ENCODE measurements at regions not wholly inside any gene's neighbourhood (a gene's known extent, or its start where the extent isn't known, plus 50 kb on each side); places are given as distances from the start of the nearest gene placed in this dataset.
"Not testable (repeated sequence)": the region's sequence is repeated elsewhere in the genome, so short reads cannot be mapped to it uniquely, and the experiment has no call there.

GRCh38 chr7:111653846-111654245 lies 91.6 kb upstream of the IMMP2L start:
- Mint-ChIP-seq H3K9me3 (peaks cover 7% of the 10 kb centered on the region), H3K4me3 (no peak overlapping the region), H3K27ac (ENCODE audit: unreplicated experiment) (no peak overlapping the region), H3K4me1 (no peaks in the 10 kb centered on the region), H3K36me3 (ENCODE audit: low read depth) (peaks cover 5% of the 10 kb centered on the region), H3K27me3 (ENCODE audit: low read depth) (no peaks in the 10 kb centered on the region)
- no peak for DNase-seq (ENCODE audit: low read depth, low spot score)
- no peak for TF ChIP-seq CTCF (conservative IDR thresholded peaks at IDR 0.05)

- Mint-ChIP-seq H3K27me3 (ENCODE audit: low read depth) (no peaks in the 10 kb centered on the region), H3K36me3 (ENCODE audit: low read depth) (peaks cover 5% of the 10 kb centered on the region), H3K4me1 (no peaks in the 10 kb centered on the region), H3K27ac (ENCODE audit: unreplicated experiment) (no peak overlapping the region), H3K4me3 (no peak overlapping the region), H3K9me3 (peaks cover 7% of the 10 kb centered on the region)
- DNase-seq (ENCODE audit: low read depth, low spot score) = no peak
- TF ChIP-seq CTCF (conservative IDR thresholded peaks at IDR 0.05) = no peak
Observed at GRCh38 chr7:111650456-111650999, 88.2 kb upstream of the IMMP2L start.

- Mint-ChIP-seq H3K4me1 (no peaks in the 10 kb centered on the region), H3K36me3 (ENCODE audit: low read depth) (peaks cover 2% of the 10 kb centered on the region), H3K9me3 (peaks cover 3% of the 10 kb centered on the region), H3K27me3 (ENCODE audit: low read depth) (no peaks in the 10 kb centered on the region), H3K27ac (ENCODE audit: unreplicated experiment) (peak overlapping the region; percentile 57), H3K4me3 (no peak overlapping the region)
- TF ChIP-seq CTCF (conservative IDR thresholded peaks at IDR 0.05) = no peak
- no peak for DNase-seq (ENCODE audit: low read depth, low spot score)
Observed at GRCh38 chr7:111647881-111648280, 85.6 kb upstream of the IMMP2L start.

GRCh38 chr7:111644595-111644994 lies 82.3 kb upstream of the IMMP2L start:
- DNase-seq (ENCODE audit: low read depth, low spot score); H3K36me3 Mint-ChIP-seq (ENCODE audit: low read depth); H3K27me3 Mint-ChIP-seq (ENCODE audit: low read depth); H3K4me3 Mint-ChIP-seq; H3K9me3 Mint-ChIP-seq; H3K4me1 Mint-ChIP-seq; H3K27ac Mint-ChIP-seq (ENCODE audit: unreplicated experiment): not testable (repeated sequence)
- peak; percentile 24 for TF ChIP-seq CTCF (conservative IDR thresholded peaks at IDR 0.05)

- Mint-ChIP-seq H3K36me3 (ENCODE audit: low read depth) (peaks cover 2% of the 10 kb centered on the region), H3K27me3 (ENCODE audit: low read depth) (no peaks in the 10 kb centered on the region), H3K27ac (ENCODE audit: unreplicated experiment) (no peak overlapping the region), H3K4me1 (peaks cover 5% of the 10 kb centered on the region), H3K4me3 (no peak overlapping the region), H3K9me3 (no peaks in the 10 kb centered on the region)
- TF ChIP-seq CTCF (conservative IDR thresholded peaks at IDR 0.05) = no peak
- DNase-seq (ENCODE audit: low read depth, low spot score) = no peak
Observed at GRCh38 chr7:111642373-111642772, 80.1 kb upstream of the IMMP2L start.

- H3K4me3 Mint-ChIP-seq = no peak overlapping the region
- no peaks in the 10 kb centered on the region for H3K27me3 Mint-ChIP-seq (ENCODE audit: low read depth)
- no peak for DNase-seq (ENCODE audit: low read depth, low spot score)
- H3K4me1 Mint-ChIP-seq = peaks cover 5% of the 10 kb centered on the region
- H3K9me3 Mint-ChIP-seq = no peaks in the 10 kb centered on the region
- peaks cover 2% of the 10 kb centered on the region for H3K36me3 Mint-ChIP-seq (ENCODE audit: low read depth)
- H3K27ac Mint-ChIP-seq (ENCODE audit: unreplicated experiment) = no peak overlapping the region
- no peak for TF ChIP-seq CTCF (conservative IDR thresholded peaks at IDR 0.05)
Observed at GRCh38 chr7:111640416-111640815, 78.1 kb upstream of the IMMP2L start.
